ENCODE measurements at regions not wholly inside any gene's neighbourhood (a gene's known extent, or its start where the extent isn't known, plus 50 kb on each side); places are given as distances from the start of the nearest gene placed in this dataset.

GRCh38 chr21:15379776-15380175 is 315.0 kb upstream of the NRIP1 start:
- FAIRE-seq (no peak), DNase-seq (no peak)
- Histone ChIP-seq H3K27me3 (ENCODE audit: control insufficient read depth, insufficient read depth, low read length) (no peaks in the 10 kb centered on the region), H3K4me3 (ENCODE audit: low read length in 3 of 3) (no peak overlapping the region), H3K36me3 (ENCODE audit: control insufficient read depth in 2 of 3, insufficient read depth in 3 of 3, low read length in 3 of 3) (no peaks in the 10 kb centered on the region), H3K9me3 (ENCODE audit: control insufficient read depth in 2 of 3, insufficient read depth in 1 of 3, low read length in 3 of 3) (no peaks in the 10 kb centered on the region), H3K27ac (ENCODE audit: low read depth in 2 of 2, low read length in 2 of 2) (no peak overlapping the region), H3K9ac (ENCODE audit: low read length in 3 of 3) (no peak overlapping the region), H3K4me1 (ENCODE audit: control insufficient read depth in 2 of 3, insufficient read depth in 2 of 3, low read depth in 1 of 3, low read length in 3 of 3) (no peaks in the 10 kb centered on the region)
- no peak for TF ChIP-seq CTCF (IDR thresholded peaks at IDR 0.05; ENCODE audit: borderline replicate concordance, extremely low read depth, insufficient read depth)
- intact Hi-C loops (cut with DNase I) = no loop called here

DNA sequence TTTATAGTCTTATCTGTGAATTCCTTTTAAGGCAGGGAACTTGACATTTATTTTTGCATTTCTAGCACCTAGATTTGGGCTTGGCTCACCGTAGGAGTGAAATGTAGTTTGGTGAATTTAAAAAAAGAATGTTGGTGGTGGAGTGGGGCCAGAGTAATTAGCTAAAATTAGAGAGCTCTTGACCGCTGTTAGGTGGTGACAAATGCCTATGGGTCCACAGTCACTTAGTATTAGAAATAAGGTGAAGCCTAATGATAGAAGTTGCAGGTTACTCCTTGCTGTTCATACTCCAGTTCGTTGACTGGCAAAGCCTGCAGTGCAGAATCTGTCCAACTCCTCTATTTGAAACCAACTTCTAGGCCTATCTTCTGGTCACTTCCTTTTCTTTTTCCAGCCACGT is 318.8 kb upstream of the NRIP1 start:
- H3K9me3 ChIP-seq (ENCODE audit: control insufficient read depth in 2 of 3, insufficient read depth in 1 of 3, low read length in 3 of 3) = no peaks in the 10 kb centered on the region
- H3K27ac ChIP-seq (ENCODE audit: low read depth in 2 of 2, low read length in 2 of 2) = no peak overlapping the region
- DNase-seq = no peak
- H3K4me3 ChIP-seq (ENCODE audit: low read length in 3 of 3) = no peak overlapping the region
- no peaks in the 10 kb centered on the region for H3K27me3 ChIP-seq (ENCODE audit: control insufficient read depth, insufficient read depth, low read length)
- no peak for TF ChIP-seq CTCF (IDR thresholded peaks at IDR 0.05; ENCODE audit: borderline replicate concordance, extremely low read depth, insufficient read depth)
- no peaks in the 10 kb centered on the region for H3K36me3 ChIP-seq (ENCODE audit: control insufficient read depth in 2 of 3, insufficient read depth in 3 of 3, low read length in 3 of 3)
- H3K9ac ChIP-seq (ENCODE audit: low read length in 3 of 3) = no peak overlapping the region
- FAIRE-seq = no peak
- intact Hi-C loops (cut with DNase I) = no loop called here
- H3K4me1 ChIP-seq (ENCODE audit: control insufficient read depth in 2 of 3, insufficient read depth in 2 of 3, low read depth in 1 of 3, low read length in 3 of 3) = no peaks in the 10 kb centered on the region

DNA sequence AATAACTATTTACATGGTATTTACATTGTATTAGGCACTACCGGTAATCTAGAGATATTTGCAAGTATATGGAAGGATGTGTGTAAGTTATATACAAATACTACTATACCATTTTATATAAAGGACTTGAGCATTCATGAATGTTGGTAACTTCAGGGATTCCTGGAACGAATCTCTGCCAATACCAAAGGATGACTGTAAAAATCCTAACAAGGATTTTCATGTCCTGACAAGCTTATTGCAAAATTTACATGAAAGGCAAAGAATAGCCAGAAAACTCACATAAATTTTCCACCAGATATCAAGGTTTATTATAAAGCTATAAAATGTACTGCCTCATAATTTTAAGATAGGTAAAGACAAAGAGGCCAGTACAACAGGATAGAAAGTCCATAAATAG is 325.2 kb upstream of the NRIP1 start:
- Histone ChIP-seq H3K27me3 (ENCODE audit: control insufficient read depth, insufficient read depth, low read length) (no peaks in the 10 kb centered on the region), H3K36me3 (ENCODE audit: control insufficient read depth in 2 of 3, insufficient read depth in 3 of 3, low read length in 3 of 3) (no peaks in the 10 kb centered on the region), H3K9ac (ENCODE audit: low read length in 3 of 3) (no peak overlapping the region), H3K9me3 (ENCODE audit: control insufficient read depth in 2 of 3, insufficient read depth in 1 of 3, low read length in 3 of 3) (no peaks in the 10 kb centered on the region), H3K4me3 (ENCODE audit: low read length in 3 of 3) (no peak overlapping the region), H3K27ac (ENCODE audit: low read depth in 2 of 2, low read length in 2 of 2) (no peak overlapping the region), H3K4me1 (ENCODE audit: control insufficient read depth in 2 of 3, insufficient read depth in 2 of 3, low read depth in 1 of 3, low read length in 3 of 3) (no peaks in the 10 kb centered on the region)
- intact Hi-C loops (cut with DNase I) = no loop called here
- FAIRE-seq (no peak), DNase-seq (no peak)
- TF ChIP-seq CTCF (IDR thresholded peaks at IDR 0.05; ENCODE audit: borderline replicate concordance, extremely low read depth, insufficient read depth) = no peak

DNA sequence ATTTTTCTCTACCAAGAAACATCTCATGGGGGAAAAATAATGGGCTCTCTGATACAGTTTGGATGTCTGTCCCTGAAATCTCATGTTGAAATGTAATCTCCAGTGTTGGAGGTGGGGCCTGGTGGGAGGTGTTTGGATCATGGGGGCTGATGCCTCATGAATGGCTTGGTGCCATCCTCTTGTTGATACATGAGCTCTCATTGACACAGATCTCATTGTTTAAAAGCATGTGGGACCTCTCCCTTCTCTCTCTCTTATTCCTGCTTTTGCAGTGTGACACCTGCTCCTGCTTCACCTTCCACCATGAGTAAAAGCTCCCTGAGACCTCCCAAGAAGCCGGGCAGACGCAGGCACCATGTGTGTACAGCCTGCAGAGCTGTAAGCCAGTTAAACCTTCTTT is 332.5 kb upstream of the NRIP1 start:
- no peak overlapping the region for H3K27ac ChIP-seq (ENCODE audit: low read depth in 2 of 2, low read length in 2 of 2)

More for the DNA sequence above, 332.5 kb upstream of the NRIP1 start:
- no peaks in the 10 kb centered on the region for H3K27me3 ChIP-seq (ENCODE audit: control insufficient read depth, insufficient read depth, low read length)
- H3K9me3 ChIP-seq (ENCODE audit: control insufficient read depth in 2 of 3, insufficient read depth in 1 of 3, low read length in 3 of 3) = no peaks in the 10 kb centered on the region
- no peak overlapping the region for H3K4me3 ChIP-seq (ENCODE audit: low read length in 3 of 3)
- H3K36me3 ChIP-seq (ENCODE audit: control insufficient read depth in 2 of 3, insufficient read depth in 3 of 3, low read length in 3 of 3) = no peaks in the 10 kb centered on the region
- intact Hi-C loops (cut with DNase I) = no loop called here
- DNase-seq (no peak), FAIRE-seq (no peak)
- no peak overlapping the region for H3K9ac ChIP-seq (ENCODE audit: low read length in 3 of 3)
- H3K4me1 ChIP-seq (ENCODE audit: control insufficient read depth in 2 of 3, insufficient read depth in 2 of 3, low read depth in 1 of 3, low read length in 3 of 3) = no peaks in the 10 kb centered on the region
- TF ChIP-seq CTCF (IDR thresholded peaks at IDR 0.05; ENCODE audit: borderline replicate concordance, extremely low read depth, insufficient read depth) = no peak

Measured in kidney (tissue), 13 donors.